GM08714 (cell line): ENCODE measurements at regions not wholly inside any gene's neighbourhood (a gene's known extent, or its start where the extent isn't known, plus 50 kb on each side); places are given as distances from the start of the nearest gene placed in this dataset.
"Not testable (repeated sequence)": the region's sequence is repeated elsewhere in the genome, so short reads cannot be mapped to it uniquely, and the experiment has no call there.

Experiments
- H3K4me3 ChIP-seq: fragments of 200-500 bp; sonication (Bioruptor generic); 2 replicates; pipeline ENCODE4 v1.5.1; 2014; ENCODE audit warnings: mild to moderate bottlenecking, low read length, inconsistent platforms
- ZNF274 ChIP-seq: IDR thresholded peaks from 2 replicates; pipeline ENCODE4 v1.6.1; 2012; ENCODE audit warnings: mild to moderate bottlenecking, low read depth, low read length

DNA sequence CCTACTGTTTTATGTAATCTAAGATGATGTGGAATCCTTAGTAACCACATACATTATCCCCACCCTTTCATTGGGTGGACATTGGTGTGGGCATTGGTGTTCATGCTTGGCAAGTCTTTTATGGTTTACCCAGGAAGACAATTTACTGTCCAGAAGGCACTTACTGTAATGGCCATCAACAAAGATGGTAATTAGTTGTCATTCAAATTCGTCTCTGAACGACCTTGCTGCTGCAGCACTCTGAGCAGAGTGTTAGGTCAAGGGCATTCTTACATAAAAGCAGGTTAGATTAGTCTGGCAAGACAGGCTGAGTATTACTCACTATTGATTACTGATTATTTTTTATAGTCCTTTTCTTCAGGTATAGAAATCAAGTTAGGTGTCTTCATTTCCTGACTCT lies 447.9 kb downstream of the XIRP2 start:
- H3K4me3 ChIP-seq: no peak overlapping the region
- TF ChIP-seq ZNF274: no peak

DNA sequence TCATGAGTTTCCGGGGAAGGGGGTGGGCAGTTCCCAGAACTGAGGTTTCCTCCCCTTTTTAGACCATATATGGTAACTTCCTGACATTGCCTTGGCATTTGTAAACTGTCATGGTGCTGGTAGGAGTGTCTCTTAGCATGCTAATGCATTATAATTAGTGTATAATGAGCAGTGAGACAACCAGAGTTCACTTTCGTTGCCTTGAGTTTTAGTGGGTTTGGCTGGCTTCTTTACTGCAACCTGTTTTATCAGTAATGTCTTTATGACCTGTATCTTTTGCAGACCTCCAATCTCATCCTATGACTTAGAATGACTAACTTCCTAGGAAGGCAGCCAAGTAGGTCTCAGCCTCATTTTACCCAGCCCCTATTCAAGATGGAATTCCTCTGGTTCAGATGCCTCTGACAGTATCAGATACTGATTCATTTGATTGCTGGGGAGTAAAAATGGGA lies 447.3 kb downstream of the XIRP2 start:
- no peak for TF ChIP-seq ZNF274
- no peak overlapping the region for H3K4me3 ChIP-seq

DNA sequence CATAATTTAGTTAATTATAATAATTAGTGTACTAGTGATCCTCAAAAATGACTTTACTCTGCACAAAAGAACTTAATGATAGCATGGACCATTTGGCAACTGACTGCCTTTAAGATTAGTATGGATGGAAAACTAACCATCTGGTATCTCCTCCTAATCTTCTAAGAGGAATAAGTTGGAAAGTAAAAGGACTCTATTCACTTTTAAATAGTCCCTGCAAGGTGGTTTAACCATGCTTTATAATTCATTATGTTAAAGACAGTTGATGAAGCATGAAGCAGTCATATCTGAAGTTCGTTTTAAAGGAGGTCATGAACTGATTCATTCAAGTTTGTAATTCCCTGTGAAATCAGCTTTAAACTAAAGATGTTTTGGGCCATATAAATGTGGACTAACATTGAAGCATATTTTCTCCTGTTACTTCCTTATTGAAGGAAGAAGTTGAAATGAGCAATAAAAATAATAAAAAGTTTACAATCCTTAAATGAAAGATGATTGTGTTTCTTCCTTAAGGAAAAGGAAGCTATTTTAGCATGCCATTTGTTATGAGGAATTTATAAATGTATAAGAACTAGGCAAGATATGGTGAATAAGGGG lies 446.0 kb downstream of the XIRP2 start:
- TF ChIP-seq ZNF274: no peak

DNA sequence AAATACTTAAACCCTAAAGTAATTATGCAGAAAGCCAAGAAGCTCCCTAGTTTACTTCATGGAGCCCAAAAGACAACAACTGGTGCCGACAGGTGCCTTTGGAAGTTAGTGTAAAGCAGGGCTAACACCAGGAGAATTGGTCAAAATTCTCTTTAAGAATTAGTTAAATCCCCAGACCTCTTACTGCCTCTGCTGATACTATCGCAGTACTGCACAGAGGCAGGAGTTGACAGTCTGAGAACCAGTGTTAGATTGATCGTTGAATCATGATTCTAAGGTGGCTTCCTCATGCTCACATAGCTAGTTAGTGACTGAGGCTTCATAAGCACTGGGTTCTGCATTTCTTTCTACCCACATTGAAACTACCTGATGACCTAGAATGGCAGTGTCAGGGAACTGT lies 445.0 kb downstream of the XIRP2 start:
- H3K4me3 ChIP-seq: no peak overlapping the region
- no peak for TF ChIP-seq ZNF274

More for the DNA sequence above, 446.0 kb downstream of the XIRP2 start:
- no peak overlapping the region for H3K4me3 ChIP-seq

DNA sequence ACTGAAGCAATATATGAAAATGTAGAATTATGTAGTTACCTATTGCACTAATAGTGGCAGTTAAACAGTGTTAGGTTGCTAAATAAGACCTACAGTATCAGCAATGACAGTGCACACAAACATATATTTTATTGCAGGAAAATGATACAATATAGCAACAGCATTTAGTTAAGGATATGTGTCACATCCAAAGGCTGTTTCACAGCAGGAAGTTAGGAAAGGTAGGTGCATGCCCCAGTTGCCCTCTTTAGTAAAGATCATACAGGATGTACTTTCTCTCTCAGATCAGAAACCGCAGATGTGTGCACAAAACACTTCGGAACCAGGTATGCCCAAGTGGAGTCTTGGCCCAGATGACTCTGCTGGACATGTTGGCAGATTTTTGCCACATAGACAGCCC lies 444.1 kb downstream of the XIRP2 start:
- no peak for TF ChIP-seq ZNF274
- H3K4me3 ChIP-seq: no peak overlapping the region

DNA sequence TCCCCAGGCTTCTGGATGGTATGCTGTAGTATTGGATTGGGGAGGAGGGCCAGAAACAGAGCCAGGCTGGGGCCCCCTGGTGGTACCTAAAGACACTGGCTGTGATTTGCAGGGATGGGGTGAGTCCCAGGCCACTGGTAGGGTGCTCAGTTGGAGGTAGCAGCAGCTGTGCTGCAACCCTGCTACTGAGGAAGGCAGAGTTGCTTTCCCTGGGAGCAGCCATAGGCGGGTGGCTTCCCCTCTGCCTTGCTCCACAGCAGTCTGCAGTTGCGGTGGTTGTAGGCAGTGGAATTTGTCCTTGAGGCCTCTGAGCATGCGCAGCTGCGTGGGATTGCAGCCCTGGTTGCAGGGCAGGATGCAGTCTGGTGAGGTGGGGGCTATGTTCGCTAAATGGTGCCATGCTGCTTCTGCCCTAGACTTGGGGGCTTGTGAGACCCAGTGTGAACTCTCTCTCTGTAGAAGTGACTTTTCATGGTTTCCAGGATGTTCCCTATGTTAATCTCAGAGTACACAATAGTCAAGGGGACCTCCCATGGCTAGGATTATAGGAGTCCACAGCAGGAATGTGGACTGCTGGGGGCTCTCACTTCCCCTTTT lies 443.5 kb downstream of the XIRP2 start:
- H3K4me3 ChIP-seq: no peak overlapping the region
- TF ChIP-seq ZNF274: no peak

DNA sequence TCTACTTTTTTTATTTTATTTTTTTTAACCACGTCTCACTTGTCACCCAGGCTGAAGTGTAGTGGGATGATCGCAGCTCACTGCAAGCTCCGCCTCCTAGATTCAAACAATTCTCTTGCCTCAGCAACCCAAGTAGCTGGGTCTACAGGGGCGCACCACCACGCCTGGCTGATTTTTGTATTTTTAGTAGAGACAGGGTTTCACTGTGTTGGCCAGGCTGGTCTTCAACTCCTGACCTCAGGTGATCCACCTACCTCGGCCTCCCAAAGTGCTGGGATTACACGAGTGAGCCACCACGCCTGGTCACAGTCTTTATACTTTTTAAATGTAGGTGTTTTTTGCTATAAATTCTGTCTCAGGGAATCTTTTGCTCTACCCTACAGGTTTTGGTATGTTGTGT lies 440.5 kb downstream of the XIRP2 start:
- not testable (repeated sequence) for H3K4me3 ChIP-seq

DNA sequence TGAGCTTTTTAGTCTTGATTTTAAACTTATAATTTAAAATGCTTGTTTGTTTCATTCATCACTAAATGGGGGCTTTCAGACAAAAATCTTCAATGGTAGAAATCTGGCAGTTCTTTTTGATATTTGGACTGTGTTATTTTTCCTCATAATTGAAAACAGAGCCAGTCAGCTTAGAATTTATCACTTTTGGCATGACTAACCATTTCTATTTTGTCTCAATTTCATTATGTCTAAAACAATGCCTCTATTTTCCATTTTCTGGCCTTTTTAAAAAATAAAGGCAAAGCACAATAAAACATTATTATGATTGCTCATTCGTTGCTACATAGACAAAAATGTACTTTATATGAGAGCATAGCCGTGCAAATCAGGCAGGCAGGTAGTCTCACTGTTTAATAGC lies 434.5 kb downstream of the XIRP2 start:
- TF ChIP-seq ZNF274: no peak
- no peak overlapping the region for H3K4me3 ChIP-seq

DNA sequence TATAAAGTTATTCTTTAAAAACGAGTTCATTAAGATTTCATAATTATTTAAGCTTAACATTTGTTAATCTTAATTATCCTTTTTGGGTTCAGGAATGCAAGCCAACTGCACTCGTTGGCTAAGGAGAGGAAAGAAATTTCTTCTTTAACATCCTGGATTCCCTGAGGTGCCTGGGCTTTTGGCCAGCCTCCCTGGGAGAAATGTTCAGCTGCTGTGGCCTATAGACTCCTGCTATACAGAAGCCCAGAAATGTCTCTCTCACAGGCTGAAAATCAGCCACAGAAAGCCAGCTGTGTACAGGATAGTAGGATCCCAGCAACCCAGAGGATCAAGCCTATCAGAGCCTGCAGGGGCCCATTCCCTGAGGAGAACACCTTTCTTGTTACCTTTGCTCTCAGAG lies 430.3 kb downstream of the XIRP2 start:
- H3K4me3 ChIP-seq: no peak overlapping the region
- no peak for TF ChIP-seq ZNF274

DNA sequence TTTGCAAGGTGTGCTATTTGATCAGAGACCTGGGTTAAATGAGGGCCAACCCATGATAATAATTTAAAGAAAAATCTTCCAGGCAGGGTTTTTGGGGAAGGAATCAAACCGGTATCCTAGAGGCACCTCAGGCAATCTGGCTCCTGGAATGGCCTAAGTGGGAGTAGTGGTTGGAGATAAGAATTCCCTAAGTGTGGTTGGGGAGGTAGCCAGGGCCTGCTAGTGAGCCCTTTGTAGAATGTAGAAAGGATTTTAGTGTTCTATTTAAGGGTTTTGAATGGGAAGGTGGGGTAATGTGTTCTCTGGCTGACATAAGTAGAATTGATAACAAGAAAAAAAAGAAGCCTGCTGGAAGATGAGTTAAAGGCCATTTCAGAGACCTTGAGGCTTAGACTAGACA lies 422.2 kb downstream of the XIRP2 start:
- TF ChIP-seq ZNF274: no peak
- no peak overlapping the region for H3K4me3 ChIP-seq
